ENCODE measurements at regions not wholly inside any gene's neighbourhood (a gene's known extent, or its start where the extent isn't known, plus 50 kb on each side); places are given as distances from the start of the nearest gene placed in this dataset.

DNA sequence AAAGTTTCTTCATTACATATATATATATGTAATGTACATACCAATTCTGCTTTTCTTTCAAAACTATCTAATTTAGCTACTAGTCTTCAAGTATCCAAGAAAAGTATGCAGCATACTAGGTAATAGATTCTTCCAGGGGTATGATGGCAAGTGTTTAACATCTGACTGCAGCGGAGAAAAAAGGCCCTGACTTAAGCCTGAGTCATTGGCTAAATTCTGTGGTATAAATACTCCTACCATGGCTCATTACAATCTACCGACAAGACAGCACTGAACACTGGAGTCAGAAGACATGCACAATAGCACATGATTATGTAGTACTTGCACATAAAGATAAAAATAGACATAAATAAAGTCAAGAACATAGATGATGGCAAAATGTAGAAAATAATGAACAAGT lies 439.9 kb downstream of the BRINP1 start:
- in situ Hi-C loops (cut with HindIII; ENCODE audit: low pct_unique_long_range_greater_than_20kb, low sequenced_read_pairs), result no loop called here
- H3K4me3 ChIP-seq (ENCODE audit: low read depth in 2 of 2, low read length in 2 of 2), result no peak overlapping the region
- ChIA-PET CTCF (no interaction called here), POLR2A (no interaction called here)
- no peaks in the 10 kb centered on the region for H3K4me1 ChIP-seq (ENCODE audit: control insufficient read depth, insufficient read depth, low read length)
- BruUV-seq (replicated peaks), result no TSS peak
- H3K27me3 ChIP-seq (ENCODE audit: control insufficient read depth, insufficient read depth, low read length), result no peaks in the 10 kb centered on the region
- no peak overlapping the region for H3K27ac ChIP-seq (ENCODE audit: low read length)
- no peaks in the 10 kb centered on the region for H3K36me3 ChIP-seq (ENCODE audit: control insufficient read depth, insufficient read depth, low read length)
- TF ChIP-seq POLR2AphosphoS5 (IDR thresholded peaks at IDR 0.05; ENCODE audit: low read depth, low read length) (no peak), TCF7L2 (IDR thresholded peaks at IDR 0.05; ENCODE audit: low read depth, low read length) (no peak), SIN3A (IDR thresholded peaks at IDR 0.05; ENCODE audit: borderline replicate concordance, insufficient read depth, low read depth, low read length) (no peak)
- TF ChIP-seq, protein P1, sequence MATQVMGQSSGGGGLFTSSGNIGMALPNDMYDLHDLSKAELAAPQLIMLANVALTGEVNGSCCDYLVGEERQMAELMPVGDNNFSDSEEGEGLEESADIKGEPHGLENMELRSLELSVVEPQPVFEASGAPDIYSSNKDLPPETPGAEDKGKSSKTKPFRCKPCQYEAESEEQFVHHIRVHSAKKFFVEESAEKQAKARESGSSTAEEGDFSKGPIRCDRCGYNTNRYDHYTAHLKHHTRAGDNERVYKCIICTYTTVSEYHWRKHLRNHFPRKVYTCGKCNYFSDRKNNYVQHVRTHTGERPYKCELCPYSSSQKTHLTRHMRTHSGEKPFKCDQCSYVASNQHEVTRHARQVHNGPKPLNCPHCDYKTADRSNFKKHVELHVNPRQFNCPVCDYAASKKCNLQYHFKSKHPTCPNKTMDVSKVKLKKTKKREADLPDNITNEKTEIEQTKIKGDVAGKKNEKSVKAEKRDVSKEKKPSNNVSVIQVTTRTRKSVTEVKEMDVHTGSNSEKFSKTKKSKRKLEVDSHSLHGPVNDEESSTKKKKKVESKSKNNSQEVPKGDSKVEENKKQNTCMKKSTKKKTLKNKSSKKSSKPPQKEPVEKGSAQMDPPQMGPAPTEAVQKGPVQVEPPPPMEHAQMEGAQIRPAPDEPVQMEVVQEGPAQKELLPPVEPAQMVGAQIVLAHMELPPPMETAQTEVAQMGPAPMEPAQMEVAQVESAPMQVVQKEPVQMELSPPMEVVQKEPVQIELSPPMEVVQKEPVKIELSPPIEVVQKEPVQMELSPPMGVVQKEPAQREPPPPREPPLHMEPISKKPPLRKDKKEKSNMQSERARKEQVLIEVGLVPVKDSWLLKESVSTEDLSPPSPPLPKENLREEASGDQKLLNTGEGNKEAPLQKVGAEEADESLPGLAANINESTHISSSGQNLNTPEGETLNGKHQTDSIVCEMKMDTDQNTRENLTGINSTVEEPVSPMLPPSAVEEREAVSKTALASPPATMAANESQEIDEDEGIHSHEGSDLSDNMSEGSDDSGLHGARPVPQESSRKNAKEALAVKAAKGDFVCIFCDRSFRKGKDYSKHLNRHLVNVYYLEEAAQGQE (IDR thresholded peaks at IDR 0.05; ENCODE audit: insufficient read depth in 1 of 2, low read depth in 2 of 2, low read length in 1 of 2), result no peak
- TF ChIP-seq, protein P2, sequence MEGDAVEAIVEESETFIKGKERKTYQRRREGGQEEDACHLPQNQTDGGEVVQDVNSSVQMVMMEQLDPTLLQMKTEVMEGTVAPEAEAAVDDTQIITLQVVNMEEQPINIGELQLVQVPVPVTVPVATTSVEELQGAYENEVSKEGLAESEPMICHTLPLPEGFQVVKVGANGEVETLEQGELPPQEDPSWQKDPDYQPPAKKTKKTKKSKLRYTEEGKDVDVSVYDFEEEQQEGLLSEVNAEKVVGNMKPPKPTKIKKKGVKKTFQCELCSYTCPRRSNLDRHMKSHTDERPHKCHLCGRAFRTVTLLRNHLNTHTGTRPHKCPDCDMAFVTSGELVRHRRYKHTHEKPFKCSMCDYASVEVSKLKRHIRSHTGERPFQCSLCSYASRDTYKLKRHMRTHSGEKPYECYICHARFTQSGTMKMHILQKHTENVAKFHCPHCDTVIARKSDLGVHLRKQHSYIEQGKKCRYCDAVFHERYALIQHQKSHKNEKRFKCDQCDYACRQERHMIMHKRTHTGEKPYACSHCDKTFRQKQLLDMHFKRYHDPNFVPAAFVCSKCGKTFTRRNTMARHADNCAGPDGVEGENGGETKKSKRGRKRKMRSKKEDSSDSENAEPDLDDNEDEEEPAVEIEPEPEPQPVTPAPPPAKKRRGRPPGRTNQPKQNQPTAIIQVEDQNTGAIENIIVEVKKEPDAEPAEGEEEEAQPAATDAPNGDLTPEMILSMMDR (IDR thresholded peaks at IDR 0.05), result no peak
- DNase-seq (ENCODE audit: low read depth, low spot score) (peak; percentile 20), ATAC-seq (no peak)
- intact Hi-C loops (cut with micrococcal nuclease; ENCODE audit: unreplicated experiment), result no loop called here
- H3K9me3 ChIP-seq (ENCODE audit: control insufficient read depth, insufficient read depth, low read depth, low read length), result no peaks in the 10 kb centered on the region

DNA sequence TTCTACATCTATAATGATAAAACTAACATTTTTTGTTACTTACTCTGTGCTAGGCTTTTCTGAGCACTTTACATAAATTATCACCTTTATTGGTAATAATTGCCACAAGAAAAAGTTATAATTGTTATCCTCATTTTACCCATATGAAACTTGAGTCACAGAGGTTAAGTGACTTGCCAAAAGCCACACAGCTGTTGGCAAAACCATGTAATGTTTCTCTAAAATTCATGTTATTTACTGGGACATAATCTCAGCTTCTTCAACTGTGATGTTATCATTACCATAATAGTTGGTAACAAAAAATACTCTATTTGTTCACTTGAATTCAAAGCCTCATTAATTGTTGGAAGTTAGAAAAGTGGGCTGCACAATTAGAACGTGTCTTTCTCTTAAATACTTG lies 437.3 kb downstream of the BRINP1 start:
- no peak overlapping the region for H3K27ac ChIP-seq (ENCODE audit: low read length)
- no TSS peak for BruUV-seq (replicated peaks)
- CTCF ChIA-PET, result no interaction called here
- H3K9me3 ChIP-seq (ENCODE audit: control insufficient read depth, insufficient read depth, low read depth, low read length), result no peaks in the 10 kb centered on the region
- no peak overlapping the region for H3K4me3 ChIP-seq (ENCODE audit: low read depth in 2 of 2, low read length in 2 of 2)
- H3K27me3 ChIP-seq (ENCODE audit: control insufficient read depth, insufficient read depth, low read length), result no peaks in the 10 kb centered on the region
- in situ Hi-C loops (cut with HindIII; ENCODE audit: low pct_unique_long_range_greater_than_20kb, low sequenced_read_pairs), result no loop called here
- ATAC-seq (no peak), DNase-seq (ENCODE audit: low read depth, low spot score) (no peak)
- H3K36me3 ChIP-seq (ENCODE audit: control insufficient read depth, insufficient read depth, low read length), result no peaks in the 10 kb centered on the region
- TF ChIP-seq, protein P1 (IDR thresholded peaks at IDR 0.05; ENCODE audit: insufficient read depth in 1 of 2, low read depth in 2 of 2, low read length in 1 of 2), result no peak
- TF ChIP-seq, protein P2 (IDR thresholded peaks at IDR 0.05), result no peak
- no peak for TF ChIP-seq SIN3A (IDR thresholded peaks at IDR 0.05; ENCODE audit: borderline replicate concordance, insufficient read depth, low read depth, low read length)
- no peak for TF ChIP-seq POLR2AphosphoS5 (IDR thresholded peaks at IDR 0.05; ENCODE audit: low read depth, low read length)
- TF ChIP-seq TCF7L2 (IDR thresholded peaks at IDR 0.05; ENCODE audit: low read depth, low read length), result no peak
- no peaks in the 10 kb centered on the region for H3K4me1 ChIP-seq (ENCODE audit: control insufficient read depth, insufficient read depth, low read length)
- POLR2A ChIA-PET, result no interaction called here
- intact Hi-C loops (cut with micrococcal nuclease; ENCODE audit: unreplicated experiment), result no loop called here

Measured in Panc1 (cell line).